ENCODE measurements at regions not wholly inside any gene's neighbourhood (a gene's known extent, or its start where the extent isn't known, plus 50 kb on each side); places are given as distances from the start of the nearest gene placed in this dataset.
"Not testable (repeated sequence)": the region's sequence is repeated elsewhere in the genome, so short reads cannot be mapped to it uniquely, and the experiment has no call there.

- DNase-seq (ENCODE audit: low read depth in 3 of 3): not testable (repeated sequence)
Measured at GRCh38 chr9:103237571-103238109, 242.5 kb downstream of the CYLC2 start.

DNA sequence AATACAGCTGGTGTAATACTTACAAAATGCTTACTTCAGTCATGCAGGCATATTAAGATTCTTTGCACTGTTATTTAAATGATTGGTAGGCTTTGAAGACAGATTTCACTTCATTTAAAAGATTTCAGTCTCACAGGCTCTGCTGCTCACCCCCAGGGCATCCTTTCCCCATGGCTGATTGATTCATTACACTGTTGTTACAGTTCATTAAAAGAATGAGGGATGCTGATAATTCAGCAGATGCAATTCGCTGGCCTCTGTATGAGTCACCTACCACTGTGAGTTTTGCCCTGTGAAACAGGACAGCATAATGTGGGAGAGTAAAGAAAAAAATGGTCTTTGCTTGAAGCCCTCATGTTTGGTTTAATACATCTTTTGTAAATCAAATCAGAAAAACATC lies 246.9 kb downstream of the CYLC2 start:
- DNase-seq (ENCODE audit: low read depth in 3 of 3): no peak

GRCh38 chr9:103242486-103242885 lies 247.4 kb downstream of the CYLC2 start:
- DNase-seq (ENCODE audit: low read depth in 3 of 3): no peak

GRCh38 chr9:103243553-103243952 lies 248.4 kb downstream of the CYLC2 start:
- DNase-seq (ENCODE audit: low read depth in 3 of 3): no peak

DNA sequence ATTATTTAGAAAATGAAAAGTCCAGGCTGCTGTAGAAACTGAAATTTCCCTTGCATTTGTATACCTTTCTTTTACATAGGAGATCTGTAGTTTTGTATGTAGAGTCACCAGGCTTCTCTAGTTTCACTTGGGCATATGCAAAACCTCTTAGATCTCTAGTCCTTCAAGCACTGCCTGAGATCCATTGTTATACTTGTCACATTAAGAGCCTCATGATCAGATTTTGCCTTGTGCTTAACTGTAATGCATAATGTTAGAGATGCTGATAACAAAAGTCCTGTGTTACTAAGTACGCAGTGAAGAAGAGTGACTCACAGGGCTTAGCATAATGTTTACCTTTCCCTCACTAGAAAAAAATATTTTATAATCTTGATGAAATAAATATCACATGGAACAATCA lies 250.2 kb downstream of the CYLC2 start:
- no peak for DNase-seq (ENCODE audit: low read depth in 3 of 3)

- no peak for DNase-seq (ENCODE audit: low read depth in 3 of 3)
Measured at GRCh38 chr9:103261951-103262350, 266.8 kb downstream of the CYLC2 start.

DNA sequence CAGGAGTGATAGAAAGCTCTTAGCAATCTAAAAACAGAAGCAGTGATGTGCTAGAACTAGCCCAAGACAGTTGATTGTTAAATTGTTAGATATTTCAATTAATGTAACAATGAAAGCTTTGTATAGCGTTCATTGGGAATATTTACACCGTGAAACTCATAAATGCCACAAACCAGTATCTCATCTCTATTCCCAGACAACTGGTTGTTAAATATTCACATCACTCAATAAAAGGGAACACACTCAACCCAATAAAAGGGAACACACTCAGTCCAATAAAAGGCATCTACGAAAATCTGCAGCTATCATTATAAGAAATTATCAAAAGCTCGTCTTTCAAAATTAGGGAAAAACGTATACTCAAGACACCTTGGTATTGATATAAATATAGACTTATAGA lies 270.9 kb downstream of the CYLC2 start:
- DNase-seq (ENCODE audit: low read depth in 3 of 3): no peak

- no peak for DNase-seq (ENCODE audit: low read depth in 3 of 3)
Measured at GRCh38 chr9:103277240-103277639, 282.1 kb downstream of the CYLC2 start.

GRCh38 chr9:103281126-103281525 lies 286.0 kb downstream of the CYLC2 start:
- DNase-seq (ENCODE audit: low read depth in 3 of 3): no peak

- DNase-seq (ENCODE audit: low read depth in 3 of 3): no peak
Measured at GRCh38 chr9:103287361-103287760, 292.2 kb downstream of the CYLC2 start.

GRCh38 chr9:103296189-103296588 lies 301.1 kb downstream of the CYLC2 start:
- no peak for DNase-seq (ENCODE audit: low read depth in 3 of 3)

DNA sequence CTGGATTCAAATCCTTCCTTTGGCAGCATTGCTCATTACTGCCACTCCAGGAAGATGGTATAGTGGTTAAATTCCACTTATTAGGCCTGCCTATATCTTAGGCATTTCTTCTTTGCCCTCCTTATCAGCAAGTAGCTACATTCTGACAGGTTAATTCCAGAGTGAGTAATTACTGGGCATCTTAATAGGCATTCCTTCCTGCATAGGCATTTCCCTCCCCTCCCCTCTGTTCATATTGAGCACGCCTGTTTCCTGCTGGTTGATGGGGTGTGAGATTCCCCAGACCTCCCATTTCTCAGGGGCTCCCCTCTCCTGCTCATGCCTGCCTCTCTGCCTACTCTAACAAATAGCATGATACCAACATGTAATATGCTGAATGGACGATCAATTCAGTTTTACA lies 305.9 kb downstream of the CYLC2 start:
- DNase-seq (ENCODE audit: low read depth in 3 of 3): no peak

- DNase-seq (ENCODE audit: low read depth in 3 of 3): no peak
Measured at GRCh38 chr9:103304797-103305196, 309.7 kb downstream of the CYLC2 start.

DNA sequence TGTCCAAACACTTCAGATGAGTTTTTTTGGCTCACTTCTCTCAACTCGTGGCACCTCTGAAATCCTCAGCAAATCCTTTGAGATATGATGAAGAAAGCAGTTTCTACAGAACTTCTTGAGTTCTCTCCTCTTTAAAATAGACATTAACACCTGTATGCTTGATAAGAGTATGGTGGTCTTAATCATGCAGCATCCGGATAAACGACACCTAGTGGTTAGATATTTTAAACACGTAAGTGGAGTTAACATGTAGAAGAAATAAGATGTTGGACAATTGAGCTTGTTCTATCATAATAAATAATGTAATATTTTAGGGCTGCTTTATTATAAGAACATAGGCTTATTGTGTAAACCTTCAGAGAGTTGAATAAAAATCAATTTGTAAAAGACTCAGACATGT lies 324.8 kb downstream of the CYLC2 start:
- no peak for DNase-seq (ENCODE audit: low read depth in 3 of 3)

DNA sequence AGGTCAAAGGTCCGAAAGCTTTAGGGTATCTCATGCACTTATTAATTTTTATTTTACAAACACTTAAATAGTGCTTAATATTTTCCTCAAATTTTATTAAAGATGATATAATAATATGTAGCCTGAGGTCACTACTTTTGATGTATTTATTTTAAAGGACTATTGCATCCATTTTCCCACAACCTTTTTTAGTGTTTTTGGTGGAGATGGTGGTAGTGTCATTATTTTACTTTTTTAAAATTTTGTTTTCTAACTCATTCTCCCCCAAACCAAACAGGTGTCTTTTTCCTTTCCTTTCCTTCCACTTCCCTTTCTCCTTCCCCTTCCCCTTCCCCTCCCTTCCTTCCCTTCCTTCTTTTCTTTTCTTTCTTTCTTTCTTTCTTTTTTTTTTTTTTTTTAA lies 328.6 kb downstream of the CYLC2 start:
- DNase-seq (ENCODE audit: low read depth in 3 of 3): no peak

- DNase-seq (ENCODE audit: low read depth in 3 of 3): no peak
Measured at GRCh38 chr9:103335461-103335860, 340.3 kb downstream of the CYLC2 start.

DNA sequence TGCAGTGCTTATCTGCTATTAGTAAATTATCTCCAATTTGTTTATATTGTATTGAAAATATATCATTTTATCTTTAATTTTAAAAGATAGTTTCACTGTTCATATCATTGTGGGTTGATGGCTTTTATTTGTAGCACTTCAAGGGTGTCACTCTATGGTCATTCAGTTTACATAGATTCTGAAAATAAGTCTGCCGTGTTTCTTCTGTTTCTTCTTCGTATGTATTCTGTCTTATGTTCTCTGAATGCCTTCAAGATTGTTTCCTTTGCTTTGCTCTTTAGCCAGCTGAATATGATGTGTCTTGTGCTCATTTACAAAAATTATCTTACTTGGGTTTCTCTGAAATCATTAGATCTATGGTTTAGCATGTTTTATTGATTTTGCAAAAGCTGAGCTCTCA lies 359.9 kb downstream of the CYLC2 start:
- DNase-seq (ENCODE audit: low read depth in 3 of 3): no peak

DNA sequence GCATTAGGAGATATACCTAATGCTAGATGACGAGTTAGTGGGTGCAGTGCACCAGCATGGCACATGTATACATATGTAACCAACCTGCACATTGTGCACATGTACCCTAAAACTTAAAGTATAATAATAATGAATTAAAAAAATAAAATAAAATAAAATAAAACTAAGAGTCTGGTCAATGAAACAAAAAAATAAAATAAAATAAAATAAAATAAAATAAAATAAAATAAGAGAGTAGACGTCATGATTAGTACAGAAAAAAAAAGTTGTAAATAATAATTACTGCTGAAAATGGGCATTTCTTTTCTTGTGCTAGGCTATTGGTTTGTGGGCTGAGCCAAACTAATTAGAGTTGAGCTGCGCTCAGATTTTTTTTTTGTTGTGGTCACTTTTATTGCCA lies 362.8 kb downstream of the CYLC2 start:
- not testable (repeated sequence) for DNase-seq (ENCODE audit: low read depth in 3 of 3)

- no peak for DNase-seq (ENCODE audit: low read depth in 3 of 3)
Measured at GRCh38 chr9:103361906-103362305, 366.8 kb downstream of the CYLC2 start.

DNA sequence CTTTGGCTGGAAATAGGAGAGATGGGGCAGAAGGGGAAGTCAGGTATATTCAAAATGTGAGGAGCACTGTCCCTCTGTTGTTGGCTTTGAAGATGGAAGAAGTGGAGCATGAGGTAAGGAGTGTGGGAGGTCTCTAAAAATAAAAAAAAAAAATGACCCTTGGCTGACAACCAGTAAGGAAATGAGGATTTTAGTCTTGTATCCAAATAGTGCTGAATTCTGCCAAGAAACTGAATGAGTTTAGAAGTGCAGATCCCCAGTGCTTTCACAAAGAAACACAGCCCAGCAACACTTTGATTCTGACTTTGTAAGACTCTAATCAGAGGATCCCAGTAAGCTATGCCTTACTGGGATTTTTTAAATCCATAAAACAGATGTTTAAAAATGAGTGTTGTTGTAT lies 367.9 kb downstream of the CYLC2 start:
- DNase-seq (ENCODE audit: low read depth in 3 of 3): no peak

DNA sequence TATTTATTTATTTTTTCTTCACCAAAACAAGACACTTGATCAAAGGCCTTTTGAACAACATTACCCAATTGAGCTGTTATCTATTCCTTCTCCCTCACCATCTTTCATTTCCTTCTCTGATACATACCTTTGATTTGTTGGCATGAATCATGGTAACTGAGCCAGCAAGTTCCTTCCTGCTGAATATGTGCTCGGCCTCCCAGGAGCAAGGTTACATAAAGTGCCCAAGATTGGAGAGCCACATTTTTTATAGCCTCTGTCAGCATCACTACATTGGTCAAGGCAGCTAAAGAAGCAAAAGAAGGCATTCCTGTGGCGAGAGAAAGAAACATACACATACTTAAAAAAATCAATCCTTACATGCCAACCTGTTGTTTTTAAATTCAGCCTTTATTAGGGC lies 369.6 kb downstream of the CYLC2 start:
- DNase-seq (ENCODE audit: low read depth in 3 of 3): no peak

GRCh38 chr9:103371152-103371551 lies 376.0 kb downstream of the CYLC2 start:
- no peak for DNase-seq (ENCODE audit: low read depth in 3 of 3)

- no peak for DNase-seq (ENCODE audit: low read depth in 3 of 3)
Measured at GRCh38 chr9:103372828-103373227, 377.7 kb downstream of the CYLC2 start.

- DNase-seq (ENCODE audit: low read depth in 3 of 3): no peak
Measured at GRCh38 chr9:103377667-103378066, 382.5 kb downstream of the CYLC2 start.

Measured in stimulated activated CD4-positive, alpha-beta T cell treated with anti-CD3 and anti-CD28 coated beads, TNF-alpha, amount 100 ng/mL, for 48 hours (primary cell).